Tibial nerve (tissue), 4 donors: ENCODE measurements at regions not wholly inside any gene's neighbourhood (a gene's known extent, or its start where the extent isn't known, plus 50 kb on each side); places are given as distances from the start of the nearest gene placed in this dataset.

ENCODE experiments used
- CTCF ChIP-seq, 5 experiments: fragments of 200-600 bp in 3 of 5; fragments of 450-650 bp in 2 of 5; sonication (generic) in 3 of 5; IDR thresholded peaks; one replicate each; pipeline ENCODE4 v1.5.1; 2016 to 2019; ENCODE audit warnings: antibody characterized with exemption in 5 of 5, mild to moderate bottlenecking in 3 of 5, moderate library complexity in 2 of 5
- EP300 ChIP-seq, 2 donors: sonication (generic); formaldehyde crosslinking; IDR thresholded peaks; one replicate each; pipeline ENCODE4 v1.6.1; 2017; ENCODE audit warnings: antibody characterized with exemption in 2 of 2, mild to moderate bottlenecking in 1 of 2
- POLR2A ChIP-seq, 2 donors: fragments of 450-650 bp; IDR thresholded peaks; one replicate each; pipeline ENCODE4 v1.6.1; 2017; ENCODE audit warnings: antibody characterized with exemption in 2 of 2, mild to moderate bottlenecking in 2 of 2, moderate library complexity in 2 of 2

- TF ChIP-seq CTCF (IDR thresholded peaks at IDR 0.05) (no peak), POLR2A (IDR thresholded peaks at IDR 0.05) (no peak), EP300 (IDR thresholded peaks at IDR 0.05) (no peak)
These were observed 969.9 kb downstream of the TTLL7 start for GRCh38 chr1:83029050-83029449.
